ENCODE measurements at regions not wholly inside any gene's neighbourhood (a gene's known extent, or its start where the extent isn't known, plus 50 kb on each side); places are given as distances from the start of the nearest gene placed in this dataset.

DNA sequence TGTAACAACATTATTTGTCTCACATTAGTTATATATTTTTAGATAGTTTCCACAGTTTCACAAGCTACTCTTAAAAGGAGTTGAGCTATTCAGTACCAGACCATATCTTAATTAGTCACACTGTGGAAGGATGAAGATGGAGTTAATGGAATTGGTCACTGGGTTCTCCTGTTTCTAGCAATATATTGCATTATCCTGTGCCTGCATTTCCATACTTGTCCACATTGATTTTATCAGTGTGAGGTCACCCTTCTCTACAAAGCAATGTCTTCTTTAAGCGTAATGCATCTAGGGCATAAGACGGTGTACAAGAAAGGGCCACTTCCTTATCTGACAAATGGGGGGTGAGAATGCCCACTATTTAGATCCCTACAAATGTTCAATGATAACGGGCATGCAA, 216.8 kb upstream of the TANK start:
- DNase-seq (ENCODE audit: low spot score), result no peak

DNA sequence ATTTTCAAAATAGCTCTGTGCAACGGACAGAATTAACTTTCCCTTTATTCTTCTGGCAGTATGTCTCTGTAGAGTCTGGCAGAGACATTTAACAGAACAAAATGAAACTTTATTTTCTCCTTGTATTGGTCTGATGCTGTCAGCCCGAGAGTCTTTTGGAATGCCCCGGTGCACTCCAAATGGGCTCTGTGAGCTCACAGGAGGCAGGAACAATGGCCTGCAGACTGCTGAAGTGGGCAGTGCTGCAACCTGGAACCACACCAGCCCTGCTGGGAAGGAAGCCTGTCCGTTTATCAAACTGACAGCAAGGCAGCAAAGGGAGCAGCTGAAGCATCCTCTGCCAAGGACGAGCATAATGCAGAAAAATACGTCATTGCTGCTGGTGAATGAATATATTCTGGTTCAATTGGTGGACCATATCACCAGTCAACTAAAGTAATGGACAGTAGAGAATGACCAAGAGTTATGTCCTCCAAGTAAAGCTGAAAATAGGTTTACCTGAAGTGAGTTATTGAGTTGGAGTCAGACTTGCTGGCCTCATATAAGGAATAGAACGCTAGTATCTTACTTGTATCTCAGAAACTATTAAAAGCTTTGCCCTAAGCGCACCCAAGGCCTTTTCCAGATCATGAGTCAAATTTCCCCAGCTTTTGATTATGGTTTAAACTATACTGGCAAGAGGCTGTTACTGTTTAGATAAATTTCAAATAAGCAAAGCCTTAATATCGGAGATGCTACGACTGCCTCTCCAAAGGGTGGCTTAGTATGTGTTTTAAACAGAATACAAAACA, 207.6 kb upstream of the TANK start:
- DNase-seq (ENCODE audit: low spot score), result no peak

DNA sequence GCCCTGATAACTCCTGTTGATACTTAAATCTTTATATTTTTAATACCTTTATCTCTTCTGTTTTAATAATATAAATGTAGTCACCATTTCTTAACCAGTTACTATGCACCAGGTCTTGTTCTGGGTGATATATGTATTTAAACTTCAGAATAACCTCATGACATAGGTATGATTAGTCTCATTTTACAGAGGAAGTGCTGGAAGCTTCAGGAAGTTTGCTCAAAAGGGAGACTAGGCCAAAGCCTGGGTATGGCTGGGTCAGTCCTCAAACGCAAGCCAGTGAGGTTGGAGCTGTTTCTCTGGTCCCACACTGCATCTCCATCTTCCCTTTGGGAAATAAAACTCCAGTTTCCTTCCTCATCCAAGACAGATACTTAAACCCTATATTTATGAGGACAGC, 204.7 kb upstream of the TANK start:
- DNase-seq (ENCODE audit: low spot score), result no peak

DNA sequence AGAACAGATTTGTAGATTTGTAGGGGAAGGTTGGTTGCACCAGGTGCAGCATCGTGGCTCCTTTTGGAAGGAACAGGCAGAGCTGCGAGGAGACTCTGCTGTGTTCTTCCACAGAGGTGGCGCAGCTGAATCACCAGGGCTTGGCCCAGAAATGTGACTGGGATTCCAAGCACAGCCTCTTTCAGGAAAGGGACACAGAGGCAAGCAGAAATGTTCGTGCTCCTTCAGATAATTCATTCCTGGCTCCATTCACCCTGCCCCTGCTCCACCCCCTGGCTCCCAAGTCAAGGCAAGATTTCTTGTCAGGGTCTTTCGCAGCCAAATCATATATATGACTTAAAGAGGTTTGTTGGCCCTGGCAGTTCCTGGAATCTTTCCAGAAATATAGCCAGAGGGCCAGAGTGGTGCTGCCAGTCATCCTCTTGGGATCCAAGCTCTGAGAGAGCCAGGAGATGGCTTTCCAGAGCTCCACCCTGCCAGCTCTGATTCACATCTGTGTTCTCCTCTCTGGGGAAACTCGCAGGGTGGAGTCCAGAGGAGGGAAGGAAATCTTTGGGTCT, 203.9 kb upstream of the TANK start:
- DNase-seq (ENCODE audit: low spot score), result no peak

DNA sequence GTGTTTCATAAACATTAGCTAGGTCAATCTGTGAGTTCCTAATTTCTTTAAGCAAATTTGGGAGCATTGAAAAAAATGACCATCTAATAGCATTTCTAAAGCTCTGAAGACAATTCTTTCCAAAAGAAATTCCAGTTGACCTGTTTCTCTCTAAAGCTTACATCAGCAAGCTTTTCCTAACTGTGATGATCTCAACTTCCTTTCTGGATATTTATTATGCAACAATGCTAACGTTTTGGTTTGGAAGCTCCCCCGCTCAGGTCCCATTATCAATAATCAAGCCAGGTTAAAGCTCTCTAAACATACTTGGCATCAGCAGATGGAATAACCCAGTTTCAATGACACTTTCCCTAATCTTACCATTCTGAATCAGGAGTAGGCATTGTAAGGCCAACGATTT, 196.3 kb upstream of the TANK start:
- no peak for DNase-seq (ENCODE audit: low spot score)

DNA sequence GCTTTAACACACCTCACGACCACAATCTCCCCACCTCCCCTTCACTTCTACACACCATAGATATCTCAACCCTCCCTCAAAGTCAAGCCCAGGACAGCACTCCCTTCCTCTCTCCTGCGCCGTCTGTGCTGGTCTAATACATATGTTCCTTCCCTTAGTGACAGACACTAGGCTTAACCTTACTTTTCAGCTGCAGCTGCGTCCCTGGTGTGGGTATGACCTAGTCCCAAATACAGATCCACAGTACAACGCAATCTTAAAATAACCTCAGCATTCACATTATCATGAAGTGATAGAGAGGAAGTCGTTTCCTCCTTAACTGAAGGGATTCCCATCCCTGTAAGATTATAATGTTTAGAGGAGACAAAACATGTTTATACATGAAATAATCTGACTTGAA, 192.7 kb upstream of the TANK start:
- DNase-seq (ENCODE audit: low spot score), result no peak

DNA sequence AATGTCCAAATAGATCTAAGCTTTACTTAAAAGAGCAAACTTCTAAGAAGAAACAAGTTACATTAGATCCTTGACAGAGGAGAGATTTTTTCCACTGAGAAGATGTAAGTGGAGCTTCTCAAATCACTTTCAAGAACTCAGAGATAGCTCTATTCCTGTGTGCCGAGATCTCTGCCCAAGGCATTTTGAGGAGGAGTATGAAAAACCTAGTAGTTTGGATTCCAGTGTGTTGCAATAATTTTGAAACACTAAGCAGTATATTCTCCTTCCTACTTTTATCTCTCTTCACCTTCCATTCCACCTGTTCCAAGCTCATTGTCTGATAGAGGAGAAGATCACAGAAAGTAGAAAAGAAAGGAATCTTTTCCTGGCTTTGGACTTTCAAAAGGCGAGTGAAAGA, 192.0 kb upstream of the TANK start:
- DNase-seq (ENCODE audit: low spot score), result no peak

DNA sequence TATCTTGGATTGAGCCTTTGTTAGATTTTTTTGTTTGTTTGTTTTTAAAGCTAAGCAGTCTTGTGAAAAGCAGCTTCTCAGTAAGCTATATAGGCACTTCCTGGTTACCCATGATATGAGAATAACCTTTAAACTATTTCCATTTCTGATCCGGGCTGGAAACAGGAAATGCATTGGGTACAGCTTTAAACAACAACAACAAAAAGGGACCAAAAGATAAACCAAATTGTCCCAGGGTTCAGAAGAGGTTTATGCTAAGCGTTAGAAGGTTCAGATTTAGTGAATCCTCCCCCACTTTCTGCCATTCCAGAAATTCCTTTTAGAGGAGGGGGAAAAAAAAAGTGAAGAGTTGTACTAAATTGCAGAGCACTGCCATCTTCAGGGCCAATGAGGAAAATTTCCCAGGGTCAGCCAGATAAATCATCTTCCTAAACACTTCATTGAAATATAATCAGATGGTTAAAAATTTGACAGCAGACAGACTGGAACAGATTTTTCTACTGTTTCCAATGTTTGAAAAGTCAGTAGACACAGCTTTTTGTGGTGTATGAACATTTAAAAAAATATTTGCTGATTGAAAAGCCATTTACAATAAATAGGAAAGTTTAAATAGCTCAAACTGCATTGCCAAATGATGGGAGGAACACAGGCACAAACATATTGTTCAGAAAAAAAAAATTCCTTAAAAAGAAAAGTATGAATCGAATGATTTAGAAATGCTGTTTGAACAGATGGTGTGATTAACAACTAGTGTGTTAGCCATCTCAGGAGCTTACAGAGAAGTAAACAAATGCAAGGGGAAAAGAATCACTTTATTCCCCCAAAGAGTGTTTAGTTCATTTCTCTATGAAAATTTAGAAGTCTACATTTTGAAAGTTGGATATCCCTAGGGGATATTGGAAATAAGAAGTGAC, 189.9 kb upstream of the TANK start:
- DNase-seq (ENCODE audit: low spot score), result peak; percentile 92

DNA sequence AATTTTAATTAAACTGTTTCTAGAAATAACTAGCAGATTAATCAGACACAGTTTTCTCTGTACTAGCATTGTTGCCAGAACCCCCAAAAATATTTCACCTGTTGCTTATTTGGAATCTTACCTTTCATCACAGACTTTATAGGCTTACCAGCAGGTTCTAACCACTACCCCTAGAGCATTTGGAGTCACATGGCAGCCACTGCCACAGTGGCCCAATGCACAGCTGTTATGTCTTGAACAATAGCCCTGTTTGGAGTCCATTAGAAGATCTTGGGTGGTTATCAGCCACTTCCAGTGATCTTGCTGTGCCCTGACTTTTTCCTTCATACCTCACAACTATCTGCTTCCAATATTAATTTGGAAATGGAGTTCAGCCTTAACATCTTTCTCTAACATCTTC, 186.2 kb upstream of the TANK start:
- DNase-seq (ENCODE audit: low spot score), result no peak

DNA sequence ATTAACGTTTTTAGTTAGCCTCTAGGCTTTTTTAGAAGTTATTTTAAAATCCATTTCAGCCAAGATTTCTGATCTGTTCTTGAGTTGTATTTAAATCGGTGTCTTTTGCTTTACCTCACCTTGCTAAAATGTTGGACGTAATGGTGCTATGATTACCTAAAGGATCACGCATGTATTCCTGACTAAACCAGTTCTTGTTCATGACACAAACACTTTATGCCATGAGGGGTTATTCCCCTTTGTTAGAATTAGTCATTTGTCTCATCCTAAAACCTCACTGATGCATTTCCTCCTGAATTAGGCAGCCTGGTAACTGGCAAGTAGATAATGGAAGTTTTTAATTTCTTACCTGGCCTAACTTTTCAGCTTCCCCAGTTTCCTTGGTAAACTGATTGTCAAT, 185.4 kb upstream of the TANK start:
- no peak for DNase-seq (ENCODE audit: low spot score)

DNA sequence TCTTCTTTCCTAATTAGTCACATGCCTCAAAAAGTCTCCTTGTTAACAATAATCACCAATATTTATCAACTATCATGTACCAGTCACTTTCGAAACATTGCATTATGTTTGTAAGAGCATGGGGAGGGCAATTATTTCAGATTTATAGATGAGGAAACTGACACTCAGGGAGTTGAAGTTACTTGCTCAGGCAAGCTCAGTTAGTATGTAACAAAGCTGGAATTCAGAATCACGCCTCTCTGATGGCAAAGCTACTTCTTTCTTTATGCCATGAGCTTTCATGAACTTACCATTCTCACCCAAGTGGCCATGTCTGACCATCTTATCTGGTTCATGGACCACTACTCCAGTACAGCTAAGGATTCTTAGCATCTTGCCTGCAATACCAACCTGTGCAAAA, 183.4 kb upstream of the TANK start:
- no peak for DNase-seq (ENCODE audit: low spot score)

DNA sequence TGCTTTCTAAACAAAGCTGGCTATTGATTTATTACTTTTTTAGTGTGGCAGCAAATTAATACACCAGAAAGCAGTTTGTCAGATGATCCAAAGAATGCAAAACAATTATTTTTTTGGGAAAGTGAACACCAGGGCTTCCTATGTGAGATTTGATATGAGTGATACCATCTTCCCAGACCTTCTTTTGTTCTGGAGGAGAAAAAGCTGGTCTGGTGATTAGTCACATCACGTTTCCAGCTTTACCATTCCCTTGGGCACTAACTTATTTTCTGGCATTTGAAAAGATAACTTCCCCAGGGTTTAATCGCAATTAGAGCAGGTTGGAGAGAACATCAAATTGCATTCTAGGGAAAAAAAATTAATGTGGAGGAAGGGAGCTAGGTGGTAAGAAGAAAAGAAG, 182.9 kb upstream of the TANK start:
- DNase-seq (ENCODE audit: low spot score), result no peak

DNA sequence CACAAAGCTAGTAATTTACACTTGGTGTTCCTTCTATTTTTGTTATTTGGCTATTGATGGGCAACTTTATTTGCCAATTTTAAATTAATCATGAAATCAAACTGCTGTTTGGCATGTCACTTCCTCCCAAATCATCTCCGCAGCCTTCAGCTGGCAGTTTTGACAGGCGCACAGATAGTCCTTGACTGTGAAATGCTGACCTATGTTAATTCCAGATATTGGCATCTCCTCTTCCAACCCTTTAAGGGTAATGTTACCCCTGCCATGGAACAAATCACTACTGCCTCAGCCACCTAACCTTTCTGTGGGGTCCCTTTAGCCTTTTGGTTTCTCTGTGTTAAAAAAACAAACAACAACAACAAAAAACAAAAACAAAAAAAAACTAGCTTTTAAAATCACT, 182.4 kb upstream of the TANK start:
- no peak for DNase-seq (ENCODE audit: low spot score)

DNA sequence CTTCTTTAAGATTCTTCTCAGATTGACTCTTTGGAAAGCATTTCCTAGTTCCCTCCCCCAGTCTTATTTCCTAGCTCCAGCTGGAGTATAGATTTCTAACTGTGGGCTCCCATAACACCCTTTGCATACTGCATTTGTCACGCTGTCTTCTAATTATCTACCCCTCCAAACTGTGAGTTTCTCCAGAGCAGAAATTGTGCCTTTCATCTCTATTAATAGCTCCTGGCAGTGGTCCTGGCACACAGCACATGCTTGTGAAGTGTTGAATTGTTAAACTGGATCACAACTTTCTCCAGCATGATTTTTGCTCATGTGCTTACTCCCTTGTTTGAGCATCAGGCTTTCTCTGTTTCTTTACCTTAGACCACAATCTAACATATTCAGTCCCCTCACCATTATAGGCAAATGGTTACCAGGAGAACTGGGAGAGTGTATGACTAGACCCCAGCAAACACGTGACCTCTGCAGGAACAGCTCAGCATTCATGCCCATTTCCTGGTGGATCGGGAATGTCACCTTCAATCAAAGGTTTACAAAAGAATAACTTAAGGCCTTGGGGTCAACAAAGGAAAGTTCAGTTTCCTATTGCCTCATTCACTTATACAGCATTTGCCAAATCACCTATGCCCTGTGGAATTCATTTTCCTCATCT, 175.7 kb upstream of the TANK start:
- DNase-seq (ENCODE audit: low spot score), result no peak

DNA sequence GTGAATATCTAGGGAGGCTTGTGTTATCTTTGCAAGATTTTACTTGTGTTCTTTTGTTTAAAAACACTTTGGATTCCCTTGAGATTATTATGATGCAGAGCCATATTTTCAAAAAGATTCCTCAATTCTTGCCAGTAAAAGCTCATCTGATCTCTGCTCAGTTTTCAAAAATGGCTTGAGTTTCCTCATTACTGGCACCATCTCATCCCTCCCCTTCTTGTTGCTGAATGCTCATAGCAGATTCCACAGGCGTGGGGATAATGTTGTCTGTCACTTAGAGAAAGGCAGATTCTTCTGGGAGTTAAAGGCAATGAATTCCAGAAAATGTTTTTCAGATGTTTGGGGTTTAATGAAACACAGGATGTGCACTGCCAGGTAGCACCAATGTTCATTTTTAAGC, 170.4 kb upstream of the TANK start:
- no peak for DNase-seq (ENCODE audit: low spot score)

DNA sequence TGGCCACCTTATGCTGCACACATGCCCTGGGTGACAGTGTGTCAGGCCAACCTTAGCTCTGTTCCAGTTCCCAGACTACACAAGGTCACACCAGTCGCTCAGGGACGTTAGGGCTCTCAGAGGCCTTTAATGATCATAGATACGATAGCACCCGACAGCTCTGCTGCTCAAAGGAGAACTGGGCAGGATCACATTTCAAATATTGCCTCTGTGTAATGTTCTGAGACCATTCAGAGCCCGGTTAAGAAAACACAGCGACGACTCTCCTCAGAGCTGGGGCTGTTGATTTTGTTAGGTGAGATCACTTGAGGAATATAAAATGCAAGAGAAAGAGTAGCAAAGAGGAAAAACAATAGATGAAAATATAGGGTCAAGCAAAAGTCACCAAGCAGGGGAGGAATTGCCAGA, 166.6 kb upstream of the TANK start:
- DNase-seq (ENCODE audit: low spot score), result no peak

DNA sequence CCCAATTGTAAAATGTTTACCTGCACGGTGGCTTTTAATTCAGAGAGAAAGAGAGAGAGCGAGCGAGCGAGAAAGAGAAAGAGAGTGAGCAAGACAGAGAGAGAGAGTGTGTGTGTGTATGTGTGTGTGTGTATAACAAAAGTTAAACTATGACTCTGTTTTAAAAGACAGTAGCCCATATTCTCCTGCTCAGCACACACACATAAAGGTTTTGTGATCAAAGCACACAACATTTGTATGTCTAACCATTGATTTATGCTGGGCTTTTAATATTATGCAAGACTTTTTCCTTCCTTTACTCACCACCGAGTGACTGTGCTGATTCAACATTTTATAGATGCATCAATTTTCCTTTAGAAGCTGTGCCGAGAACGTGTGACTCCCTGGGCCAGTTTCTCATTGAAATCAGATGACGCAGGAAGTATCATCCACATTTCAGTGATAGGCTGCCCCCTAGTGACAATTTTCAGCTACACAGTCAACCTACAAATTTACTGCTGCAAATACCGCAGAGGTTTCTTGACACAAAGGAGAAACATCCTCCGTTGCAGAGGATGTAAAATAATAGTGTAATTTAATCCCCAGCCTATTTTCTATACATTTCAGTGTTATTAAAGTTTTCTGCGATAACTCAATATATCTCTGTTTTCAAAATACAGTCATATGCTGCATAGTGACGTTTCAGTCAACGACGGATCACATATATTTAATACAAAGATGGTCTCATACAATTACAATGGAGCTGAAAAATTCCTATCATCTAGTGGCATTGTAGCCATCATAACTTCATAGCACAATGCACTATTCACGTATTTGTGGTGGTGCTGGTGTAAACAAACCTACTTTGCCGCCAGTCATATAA, 165.9 kb upstream of the TANK start:
- DNase-seq (ENCODE audit: low spot score), result peak; percentile 74

DNA sequence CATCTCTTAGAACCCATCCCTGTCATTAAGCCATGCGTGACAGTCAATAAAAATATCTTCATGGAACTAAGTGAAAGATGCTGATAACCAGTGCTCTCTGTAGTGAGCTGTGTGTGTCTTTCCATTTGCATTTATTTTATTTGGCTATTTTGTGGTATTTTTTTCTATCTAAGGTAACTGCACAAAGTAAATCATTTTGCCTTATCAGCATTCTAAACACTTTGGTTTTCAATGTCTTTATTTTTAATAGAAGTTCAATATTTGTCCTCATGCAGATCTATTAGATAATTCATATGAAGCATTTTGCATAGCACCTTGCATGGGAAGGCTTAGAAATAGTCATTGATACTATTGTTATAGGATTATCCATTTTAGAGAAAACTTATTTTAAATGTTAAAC, 163.6 kb upstream of the TANK start:
- no peak for DNase-seq (ENCODE audit: low spot score)

DNA sequence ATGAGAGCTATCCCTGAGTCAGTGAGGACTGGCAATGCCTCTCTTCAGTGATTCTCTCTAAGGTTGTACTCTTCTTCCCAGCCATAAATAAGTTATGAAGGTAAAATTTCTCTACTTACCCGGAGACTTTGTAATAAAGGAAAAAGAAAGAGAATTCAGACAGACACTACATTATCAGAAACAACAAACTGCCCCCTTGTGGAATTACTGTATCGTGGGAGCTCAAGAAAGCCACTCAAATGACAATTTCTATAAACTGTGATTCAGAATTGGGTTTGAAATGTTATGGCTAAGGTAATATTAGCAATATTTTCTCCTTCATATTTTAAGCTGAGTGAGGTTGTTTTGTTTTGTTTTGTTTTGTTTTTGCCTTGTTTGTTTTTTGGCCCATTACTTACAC, 155.8 kb upstream of the TANK start:
- peak; percentile 14 for DNase-seq (ENCODE audit: low spot score)

DNA sequence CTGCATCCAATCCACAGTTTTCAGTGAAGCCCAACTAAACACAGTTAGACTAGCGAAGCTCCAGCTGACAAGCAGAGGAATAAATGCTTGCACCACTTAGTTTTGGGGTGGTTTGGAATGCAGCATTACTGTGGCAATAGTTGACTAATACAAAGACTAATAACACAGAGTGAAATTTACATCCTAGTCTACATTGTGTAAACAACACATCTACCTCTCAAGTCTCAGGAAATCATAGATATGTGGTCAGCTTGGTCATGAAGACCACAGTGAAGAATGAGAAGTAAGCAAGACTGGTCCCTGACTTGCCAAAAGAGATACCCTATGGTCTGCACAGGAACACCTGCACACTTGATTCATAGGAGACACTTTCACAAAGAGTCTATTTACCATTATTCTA, 155.1 kb upstream of the TANK start:
- DNase-seq (ENCODE audit: low spot score), result no peak

DNA sequence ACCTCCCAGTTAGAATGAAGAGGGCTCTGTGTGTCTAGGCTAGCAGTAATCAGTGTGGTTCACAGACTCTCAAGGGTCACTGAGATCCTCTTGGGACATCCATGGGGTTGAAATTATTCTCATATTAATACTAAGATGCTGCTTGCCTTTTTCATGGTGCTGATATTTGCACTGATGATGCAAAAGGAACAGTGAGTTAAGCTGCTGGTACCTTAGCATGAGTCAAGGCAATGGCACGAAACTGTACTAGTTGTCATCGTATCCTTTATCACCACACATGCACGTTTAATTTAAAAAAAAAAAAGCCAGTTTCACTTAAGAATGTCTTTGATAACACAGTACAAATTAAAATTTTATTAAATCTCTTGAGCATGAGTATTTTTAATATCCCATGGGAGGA, 151.9 kb upstream of the TANK start:
- DNase-seq (ENCODE audit: low spot score), result no peak

All from H4 (cell line).